ENCODE measurements at regions not wholly inside any gene's neighbourhood (a gene's known extent, or its start where the extent isn't known, plus 50 kb on each side); places are given as distances from the start of the nearest gene placed in this dataset.

GRCh38 chr3:72179107-72179464 lies 394.1 kb upstream of the PROK2 start:
- TF ChIP-seq CTCF (IDR thresholded peaks at IDR 0.05) = no peak
- TF ChIP-seq POLR2A (IDR thresholded peaks at IDR 0.05) = no peak
